ENCODE measurements at regions not wholly inside any gene's neighbourhood (a gene's known extent, or its start where the extent isn't known, plus 50 kb on each side); places are given as distances from the start of the nearest gene placed in this dataset.

- Histone ChIP-seq H3K9me3 (peaks cover 0 to 12% (median 6%) of the 10 kb centered on the region in 4 donors), H3K36me3 (no peaks in the 10 kb centered on the region), H3K27me3 (no peaks in the 10 kb centered on the region), H3K4me3 (no peak overlapping the region), H3K4me1 (no peaks in the 10 kb centered on the region), H3K27ac (no peak overlapping the region)
- intact Hi-C loops (cut with DNase I; ENCODE audit: low total_unique reads), result loop anchor here (10.0 kb wide), 1 partner anchor 493 kb away; no protein-coding TSS in a partner anchor
- 67 to 81% (median 76%) methylated on average over 4 of the region's 4 CpGs for WGBS, 5 donors
- no peak for DNase-seq
- no peak for TF ChIP-seq POLR2AphosphoS5 (IDR thresholded peaks at IDR 0.05)
These were observed 598.8 kb upstream of the ADAMTS16 start for GRCh38 chr5:4541334-4541733.

- intact Hi-C loops (cut with DNase I; ENCODE audit: low total_unique reads), result loop anchor here (10.0 kb wide), 1 partner anchor 493 kb away; no protein-coding TSS in a partner anchor
- TF ChIP-seq POLR2AphosphoS5 (IDR thresholded peaks at IDR 0.05) (no peak), CTCF (IDR thresholded peaks at IDR 0.05) (no peak), POLR2A (IDR thresholded peaks at IDR 0.05) (no peak), EP300 (IDR thresholded peaks at IDR 0.05) (no peak)
- no peak for DNase-seq
- Histone ChIP-seq H3K4me1 (no peaks in the 10 kb centered on the region), H3K27me3 (no peaks in the 10 kb centered on the region), H3K9me3 (peaks cover 0 to 10% (median 4%) of the 10 kb centered on the region in 4 donors), H3K36me3 (no peaks in the 10 kb centered on the region), H3K4me3 (no peak overlapping the region), H3K27ac (no peak overlapping the region)
- WGBS, 5 donors, result 59 to 70% (median 69%) methylated on average over 12 of the region's 12 CpGs
These were observed 597.9 kb upstream of the ADAMTS16 start for GRCh38 chr5:4542145-4542778.

GRCh38 chr5:4544049-4544670 is 596.0 kb upstream of the ADAMTS16 start:
- Histone ChIP-seq H3K9me3 (peaks cover 0 to 4% (median 2%) of the 10 kb centered on the region in 4 donors), H3K4me3 (no peak overlapping the region), H3K4me1 (no peaks in the 10 kb centered on the region), H3K27ac (no peak overlapping the region), H3K27me3 (no peaks in the 10 kb centered on the region), H3K36me3 (no peaks in the 10 kb centered on the region)
- no peak for DNase-seq
- WGBS, 5 donors, result 43 to 51% (median 47%) methylated on average over 10 of the region's 10 CpGs
- intact Hi-C loops (cut with DNase I; ENCODE audit: low total_unique reads), result loop anchor here (10.0 kb wide), 1 partner anchor 491 kb away; no protein-coding TSS in a partner anchor
- TF ChIP-seq EP300 (IDR thresholded peaks at IDR 0.05) (no peak), POLR2AphosphoS5 (IDR thresholded peaks at IDR 0.05) (no peak), CTCF (IDR thresholded peaks at IDR 0.05) (no peak), POLR2A (IDR thresholded peaks at IDR 0.05) (no peak)

- Histone ChIP-seq H3K27ac (no peak overlapping the region), H3K4me3 (no peak overlapping the region), H3K9me3 (peaks cover 0 to 5% (median 0%) of the 10 kb centered on the region in 4 donors), H3K36me3 (no peaks in the 10 kb centered on the region), H3K27me3 (no peaks in the 10 kb centered on the region), H3K4me1 (no peaks in the 10 kb centered on the region)
- intact Hi-C loops (cut with DNase I; ENCODE audit: low total_unique reads), result loop anchor here (10.0 kb wide), 1 partner anchor 487 kb away; no protein-coding TSS in a partner anchor
- WGBS, 5 donors, result 85 to 88% (median 85%) methylated on average over 6 of the region's 6 CpGs
- DNase-seq, result no peak
- TF ChIP-seq POLR2AphosphoS5 (IDR thresholded peaks at IDR 0.05) (no peak), POLR2A (IDR thresholded peaks at IDR 0.05) (no peak), EP300 (IDR thresholded peaks at IDR 0.05) (no peak), CTCF (IDR thresholded peaks at IDR 0.05) (no peak)
These were observed 592.6 kb upstream of the ADAMTS16 start for GRCh38 chr5:4547547-4547946.
